CD4-positive, alpha-beta T cell treated with Interleukin-2 at 100 ng/mL for 4 hours (primary cell): ENCODE measurements at regions not wholly inside any gene's neighbourhood (a gene's known extent, or its start where the extent isn't known, plus 50 kb on each side); places are given as distances from the start of the nearest gene placed in this dataset.
"Not testable (repeated sequence)": the region's sequence is repeated elsewhere in the genome, so short reads cannot be mapped to it uniquely, and the experiment has no call there.

Experiments
- DNase-seq: peaks from one replicate; pipeline ENCODE4 v3.0.0-alpha.2; 2020; ENCODE audit warnings: low spot score

GRCh38 chr2:234861841-234862735, 89.7 kb upstream of the SH3BP4 start:
- no peak for DNase-seq

DNA sequence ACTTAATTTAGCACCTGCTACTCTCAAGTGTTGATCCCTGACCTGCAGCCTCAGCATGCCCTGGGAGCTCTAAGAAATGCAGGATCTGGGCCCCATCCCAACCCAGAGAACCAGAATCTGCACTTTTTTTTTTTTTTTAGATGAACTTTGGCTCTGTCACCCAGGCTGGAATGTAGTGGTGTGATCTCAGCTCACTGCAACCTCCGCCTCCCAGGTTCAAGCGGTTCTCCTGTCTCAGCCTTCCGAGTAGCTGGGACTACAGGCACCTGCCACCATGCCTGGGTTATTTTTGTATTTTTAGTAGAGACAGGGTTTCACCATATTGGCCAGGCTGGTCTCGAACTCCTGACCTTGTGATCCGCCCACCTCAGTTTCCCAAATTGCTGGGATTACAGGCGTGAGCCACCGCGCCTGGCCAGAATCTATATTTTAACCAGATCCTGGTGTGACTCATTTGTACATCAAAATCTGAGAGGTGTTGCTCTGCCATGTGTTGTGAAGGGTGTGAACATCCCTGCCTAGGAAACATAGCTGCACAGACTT, 92.4 kb upstream of the SH3BP4 start:
- not testable (repeated sequence) for DNase-seq

DNA sequence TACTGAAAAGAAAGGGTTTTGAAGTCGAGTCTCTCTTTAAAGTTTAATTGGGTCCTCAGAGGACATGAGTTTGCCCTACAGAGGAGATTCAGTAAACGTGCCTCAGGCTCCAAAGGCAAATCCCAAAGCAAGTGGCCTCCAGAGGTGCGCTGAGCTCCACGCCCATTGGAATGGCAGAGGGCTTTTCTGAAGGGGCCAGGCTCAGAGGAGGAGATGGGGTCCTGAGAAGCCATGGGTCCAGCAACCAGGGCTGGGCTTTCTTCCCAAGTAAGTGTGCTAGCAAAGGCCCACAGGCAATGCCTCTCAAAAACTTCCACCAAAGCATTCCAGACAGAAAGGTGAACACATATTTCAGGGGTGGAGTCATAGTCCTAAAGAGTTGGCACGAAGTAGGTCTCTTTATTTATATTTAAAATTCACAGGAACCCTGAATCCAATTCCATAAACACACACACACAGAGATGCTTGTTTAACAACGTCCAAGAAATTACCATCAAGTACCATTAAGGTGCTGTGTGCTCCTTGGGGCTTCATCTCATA, 93.0 kb upstream of the SH3BP4 start:
- DNase-seq: no peak

- DNase-seq: no peak
Measured at GRCh38 chr2:234858145-234858544, 93.7 kb upstream of the SH3BP4 start.

- no peak for DNase-seq
Measured at GRCh38 chr2:234853729-234854128, 98.1 kb upstream of the SH3BP4 start.

DNA sequence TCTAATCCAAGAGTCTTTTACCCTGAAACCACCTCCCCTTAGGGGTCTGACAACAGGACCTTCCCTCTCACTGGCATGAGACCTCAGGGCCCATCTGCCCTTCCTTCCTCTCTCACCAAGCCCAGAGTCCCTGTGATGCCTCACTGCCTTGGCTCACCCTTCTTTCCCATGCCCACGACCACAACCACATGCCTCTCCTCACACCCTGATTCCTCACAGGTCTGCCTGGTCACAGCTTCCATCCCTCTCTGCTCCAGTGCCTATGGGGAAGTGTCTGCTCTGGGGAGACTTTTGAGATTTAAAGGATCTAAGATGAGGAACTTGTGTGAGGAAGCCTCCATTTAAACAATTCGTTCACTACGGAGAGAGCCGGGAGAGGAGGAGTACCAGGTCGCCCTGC, 98.9 kb upstream of the SH3BP4 start:
- DNase-seq: no peak

- DNase-seq: no peak
Measured at GRCh38 chr2:234852035-234852434, 99.8 kb upstream of the SH3BP4 start.

DNA sequence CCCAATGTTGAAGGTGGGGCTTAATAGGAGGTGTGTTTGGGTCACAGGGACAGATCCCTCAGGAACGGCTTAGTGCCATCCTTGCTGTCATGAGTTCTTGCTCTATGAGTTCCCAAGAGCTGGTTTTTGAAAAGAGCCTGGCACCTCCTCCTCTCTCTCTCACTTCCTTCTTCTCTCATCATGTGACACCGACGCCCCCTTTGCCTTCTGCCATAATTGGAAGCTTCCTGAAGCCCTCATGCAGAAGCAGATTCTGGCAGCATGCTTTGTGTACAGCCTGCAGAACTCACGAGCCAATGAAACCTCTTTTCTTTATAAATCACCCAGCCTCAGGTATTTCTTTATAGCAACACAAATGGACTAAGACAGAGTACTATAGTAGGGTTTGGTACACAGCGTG, 100.4 kb upstream of the SH3BP4 start:
- no peak for DNase-seq

- no peak for DNase-seq
Measured at GRCh38 chr2:234850818-234851217, 101.0 kb upstream of the SH3BP4 start.

- DNase-seq: no peak
Measured at GRCh38 chr2:234849678-234850077, 102.1 kb upstream of the SH3BP4 start.

DNA sequence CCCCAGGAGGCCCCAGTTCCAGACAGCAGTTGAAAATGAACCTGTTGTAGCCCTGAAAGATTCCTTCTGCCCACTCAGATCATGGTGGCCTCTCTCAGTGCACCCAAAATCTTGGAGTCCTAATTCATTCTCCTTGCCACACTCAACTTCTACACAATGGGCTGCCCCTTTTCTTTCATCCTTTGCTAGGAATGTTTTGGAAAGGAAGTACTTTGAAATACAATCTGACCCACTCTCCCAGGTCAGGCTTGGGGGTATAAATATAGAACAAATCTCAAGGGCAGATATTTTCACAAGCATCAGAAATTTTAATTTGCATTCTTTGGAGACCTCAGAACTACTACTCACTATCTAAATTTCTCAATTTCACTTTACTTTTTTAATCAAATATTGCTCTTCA, 103.2 kb upstream of the SH3BP4 start:
- no peak for DNase-seq

DNA sequence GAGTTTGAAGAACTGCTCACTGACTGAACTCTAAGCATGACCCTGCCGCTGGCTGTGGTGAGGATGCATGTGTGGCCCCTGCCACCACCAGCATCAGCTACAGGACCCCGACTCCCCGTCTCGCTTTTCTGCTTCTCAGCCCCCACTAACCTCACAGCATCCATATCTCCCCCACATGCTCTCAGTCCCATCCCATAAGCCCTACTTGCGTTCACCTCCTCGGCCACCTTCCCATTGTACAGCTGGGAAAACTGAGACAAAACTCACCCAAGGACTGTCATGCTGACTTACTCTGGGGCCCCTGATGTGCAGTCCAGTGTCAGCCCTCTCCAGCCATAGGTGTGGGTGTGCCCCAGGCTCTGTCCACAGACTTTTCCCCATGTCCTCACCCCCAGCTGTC, 104.2 kb upstream of the SH3BP4 start:
- DNase-seq: no peak

DNA sequence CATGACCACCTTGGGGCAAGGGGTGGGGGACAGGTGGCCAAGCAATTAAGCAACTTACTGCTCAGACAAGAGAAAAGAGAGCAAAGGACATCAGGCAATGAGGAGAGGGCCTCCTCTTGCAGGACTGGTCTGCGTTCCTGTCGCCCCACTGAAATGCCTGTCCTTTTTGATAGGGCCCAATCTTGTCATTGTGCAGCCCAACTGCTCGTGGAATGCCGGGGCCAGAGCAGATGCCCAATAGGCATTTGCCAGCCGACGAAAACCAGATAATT, 104.5 kb upstream of the SH3BP4 start:
- no peak for DNase-seq

GRCh38 chr2:234846599-234847363, 105.0 kb upstream of the SH3BP4 start:
- no peak for DNase-seq

- DNase-seq: no peak
Measured at GRCh38 chr2:234845602-234846590, 105.9 kb upstream of the SH3BP4 start.

DNA sequence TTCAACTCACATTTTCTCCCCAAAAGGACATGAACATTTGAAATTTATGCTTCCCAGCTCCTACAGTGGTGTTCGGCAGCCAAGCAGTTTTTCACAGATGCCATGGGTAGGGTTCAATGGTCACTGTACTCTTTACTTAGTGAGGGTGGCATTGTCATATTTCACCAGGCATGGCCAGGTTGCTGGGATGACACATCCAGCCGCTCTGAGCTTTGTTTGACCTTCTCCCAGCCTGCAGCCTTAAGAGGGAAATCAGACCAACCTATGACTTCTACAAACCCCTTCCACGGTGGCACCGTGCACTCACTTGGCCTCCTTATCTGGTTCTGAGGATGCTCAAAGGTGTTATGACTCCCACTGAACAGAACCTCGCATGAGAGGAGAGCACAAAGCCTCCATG, 108.4 kb upstream of the SH3BP4 start:
- no peak for DNase-seq

DNA sequence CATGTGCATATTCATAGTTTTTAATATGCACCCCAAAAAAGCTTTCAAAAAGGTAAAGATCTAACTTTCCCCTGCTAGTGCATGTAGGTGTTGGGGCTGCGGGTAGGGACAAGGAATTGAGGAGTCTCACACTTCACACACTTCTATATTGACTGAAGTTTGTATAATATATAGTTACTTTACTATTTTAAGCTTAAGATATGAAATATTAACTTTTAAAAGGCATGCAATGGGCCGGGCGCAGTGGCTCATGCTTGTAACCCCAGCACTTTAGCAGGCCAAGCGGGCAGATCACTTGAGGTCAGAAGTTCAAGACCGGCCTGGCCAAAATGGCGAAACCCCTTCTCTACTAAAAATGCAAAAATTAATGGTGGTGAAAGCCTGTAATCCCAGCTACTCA, 109.1 kb upstream of the SH3BP4 start:
- DNase-seq: no peak

DNA sequence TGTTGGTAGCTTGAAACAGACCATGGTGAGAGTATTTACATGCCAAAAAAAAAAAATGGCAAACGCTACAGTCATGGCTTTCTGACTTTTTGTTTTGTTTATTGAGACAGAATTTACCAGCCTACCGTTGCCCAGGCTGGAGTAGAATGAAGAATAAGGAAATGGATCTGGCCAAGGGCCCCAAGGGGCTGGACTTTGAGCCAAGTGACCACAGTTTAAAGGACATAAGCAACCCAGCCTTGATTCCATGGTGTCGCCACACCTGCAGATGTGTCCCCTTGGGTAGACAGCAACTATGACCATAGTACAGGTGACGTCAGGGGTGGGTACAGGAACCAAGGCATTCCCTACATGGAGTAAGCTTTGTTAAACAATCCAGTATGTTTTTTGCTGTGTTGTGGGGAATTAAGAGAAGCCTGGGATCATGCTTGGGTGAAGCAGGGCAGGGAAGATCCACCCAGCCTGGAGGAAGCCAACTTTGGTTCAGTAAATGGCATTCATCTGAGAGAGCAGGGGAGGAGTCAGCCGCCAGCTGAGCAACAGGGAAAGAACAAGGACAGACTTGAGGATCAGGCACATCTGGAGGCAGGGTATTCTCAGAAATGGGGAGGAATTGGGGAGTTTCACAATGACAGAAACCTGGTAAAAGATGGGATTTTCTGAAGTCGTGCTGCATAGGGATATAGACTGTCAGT, 110.3 kb upstream of the SH3BP4 start:
- no peak for DNase-seq

- no peak for DNase-seq
Measured at GRCh38 chr2:234840336-234840735, 111.5 kb upstream of the SH3BP4 start.

DNA sequence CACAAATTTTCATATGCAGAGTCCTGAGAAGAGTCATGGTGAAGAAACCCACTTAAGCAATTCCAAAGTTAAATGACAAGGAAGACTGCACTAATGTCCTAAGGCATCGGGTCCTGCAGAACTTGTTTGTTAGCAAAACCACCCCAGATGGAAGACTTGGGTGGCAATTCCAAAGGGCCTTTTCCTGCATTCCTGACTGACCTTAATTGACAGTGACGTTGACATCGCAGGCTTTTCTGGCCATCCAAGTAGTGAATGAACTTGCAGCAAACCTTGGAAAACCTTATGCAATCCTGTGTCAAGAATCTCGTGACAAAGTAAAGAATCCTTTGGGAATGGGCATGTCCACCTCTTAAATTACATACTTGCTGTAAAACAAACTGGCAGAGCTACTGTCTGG, 112.5 kb upstream of the SH3BP4 start:
- no peak for DNase-seq

- no peak for DNase-seq
Measured at GRCh38 chr2:234836271-234836670, 115.5 kb upstream of the SH3BP4 start.
